K562 (cell line): ENCODE measurements at regions not wholly inside any gene's neighbourhood (a gene's known extent, or its start where the extent isn't known, plus 50 kb on each side); places are given as distances from the start of the nearest gene placed in this dataset.

Source experiments
- ATAC-seq: fragments of 200-7000 bp; cut with Tn5 transposase; 3 replicates; pipeline ENCODE4 v1.9.1; 2020; ENCODE audit warnings: moderate library complexity
- BruUV-seq: library from RNA; stranded (reverse); fragments of 400-500 nt; replicated peaks from 2 replicates; lab custom pipeline; 2021; lab: Mats Ljungman, UMichigan
- CTCF ChIA-PET: fragments of 300-600 bp; formaldehyde crosslinking; extraction: SDS; loops from one replicate; lab custom pipeline; 2021; ENCODE audit warnings: low intra/inter-chr PET ratio; lab: Yijun Ruan, JAX
- POLR2A ChIA-PET: fragments of 300-600, 350-650 bp; sonication (Branson Sonifier 250); formaldehyde crosslinking; extraction: SDS; loops from one replicate; lab custom pipeline; 2021; ENCODE audit warnings: antibody characterized with exemption, inconsistent platforms; lab: Yijun Ruan, JAX
- DNase-seq, 4 experiments: peaks; one replicate each; pipeline versions ENCODE4 v3.0.0 to v3.0.0-alpha.2; 2011 to 2018; ENCODE audit warnings: low spot score in 3 of 4, mixed read lengths in 3 of 4; ENCODE audit errors: extremely low read depth in 1 of 4
- FAIRE-seq: peaks from 2 replicates; lab custom pipeline; 2011; peaks lifted over from hg19 to GRCh38; lab: Jason Lieb, UNC
- H2AFZ ChIP-seq: 2 replicates; pipeline ENCODE4 v1.6.0; 2011; ENCODE audit warnings: low read depth, low read length, control low read depth, inconsistent platforms
- H3K27ac ChIP-seq: fragments of 200-600 bp; 3 replicates; pipeline ENCODE4 v1.8.0; 2011; ENCODE audit warnings: low read depth, mild to moderate bottlenecking, control low read depth, inconsistent platforms, low read length, moderate library complexity, mixed read lengths; ENCODE audit errors: extremely low read depth
- H3K27me3 ChIP-seq, 2 experiments: fragments of 300-600 bp in 1 of 2; 2 replicates in 1 of 2; 3 replicates in 1 of 2; pipeline versions ENCODE4 v1.6.0 to v1.8.0; 2011; ENCODE audit warnings: inconsistent platforms in 2 of 2, low read length in 2 of 2, mild to moderate bottlenecking in 1 of 2, mixed read lengths in 1 of 2, moderate library complexity in 1 of 2; ENCODE audit not compliant: control insufficient read depth in 2 of 2, insufficient read depth in 2 of 2
- H3K36me3 ChIP-seq: fragments of 300-600 bp; 3 replicates; pipeline ENCODE4 v1.8.0; 2011; ENCODE audit warnings: mild to moderate bottlenecking, low read length, inconsistent platforms; ENCODE audit not compliant: control insufficient read depth, insufficient read depth
- H3K4me1 ChIP-seq, 2 experiments: fragments of 200-600 bp in 1 of 2; replicated peaks in 1 of 2; 2 replicates in 1 of 2; 3 replicates in 1 of 2; pipeline versions ENCODE4 v1.5.1 to v1.8.0; 2011; ENCODE audit warnings: inconsistent platforms in 2 of 2, low read length in 2 of 2, mild to moderate bottlenecking in 1 of 2, mixed read lengths in 1 of 2, moderate library complexity in 1 of 2; ENCODE audit not compliant: control insufficient read depth in 2 of 2, insufficient read depth in 2 of 2
- H3K4me2 ChIP-seq: 2 replicates; pipeline ENCODE4 v1.6.1; 2011; ENCODE audit warnings: low read length, control low read depth, inconsistent platforms, mixed read lengths; ENCODE audit not compliant: insufficient read depth
- H3K4me3 ChIP-seq: fragments of 200-600 bp; sonication (generic), shearing (Covaris generic); 2 replicates; pipeline ENCODE4 v1.5.1; 2016; ENCODE audit warnings: control low read depth, inconsistent platforms
- H3K79me2 ChIP-seq: fragments of 200-600 bp; 3 replicates; pipeline ENCODE4 v1.8.0; 2011; ENCODE audit warnings: low read length, inconsistent platforms; ENCODE audit not compliant: control insufficient read depth, insufficient read depth
- H3K9ac ChIP-seq, 2 experiments: 2 replicates each; pipeline versions ENCODE4 v1.6.0 to v1.6.1; 2011; ENCODE audit warnings: low read depth in 2 of 2, low read length in 2 of 2, control low read depth in 1 of 2, inconsistent platforms in 1 of 2, mild to moderate bottlenecking in 1 of 2, mixed read lengths in 1 of 2; ENCODE audit not compliant: insufficient read depth in 1 of 2
- H3K9me1 ChIP-seq: one replicate; pipeline ENCODE4 v1.6.0; 2011; ENCODE audit warnings: inconsistent platforms, mild to moderate bottlenecking, low read length, moderate library complexity; ENCODE audit not compliant: control insufficient read depth, insufficient read depth
- H3K9me3 ChIP-seq: replicated peaks from 2 replicates; pipeline ENCODE4 v1.5.1; 2011; ENCODE audit warnings: low read depth, low read length, inconsistent platforms; ENCODE audit not compliant: control insufficient read depth, insufficient read depth
- H4K20me1 ChIP-seq: replicated peaks from 2 replicates; pipeline ENCODE4 v1.6.1; 2011; ENCODE audit warnings: low read length, inconsistent platforms, mixed read lengths; ENCODE audit not compliant: control insufficient read depth, insufficient read depth
- HBP1 ChIP-seq: fragments of 450-650 bp; formaldehyde crosslinking; IDR thresholded peaks from 2 replicates; pipeline ENCODE4 v1.4.0; 2022; ENCODE audit warnings: missing genetic modification characterization
- HMGN3 ChIP-seq: IDR thresholded peaks from 2 replicates; pipeline ENCODE4 v1.6.1; 2011; ENCODE audit warnings: borderline replicate concordance, low read depth, mild to moderate bottlenecking, mixed read lengths, low read length; ENCODE audit not compliant: insufficient read length; ENCODE audit errors: extremely low read depth
- KLF6 ChIP-seq: fragments of 250-450 bp; sonication (Bioruptor Pico); IDR thresholded peaks from 2 replicates; pipeline ENCODE4 v1.4.0; 2020; ENCODE audit warnings: mild to moderate bottlenecking, moderate library complexity, borderline replicate concordance
- MIER1 ChIP-seq: fragments of 450-650 bp; IDR thresholded peaks from 2 replicates; pipeline ENCODE4 v1.6.1; 2016; ENCODE audit warnings: antibody characterized with exemption, mild to moderate bottlenecking, low read depth
- RAD51 ChIP-seq: fragments of 450-650 bp; IDR thresholded peaks from 2 replicates; pipeline ENCODE4 v1.7.1; 2016; ENCODE audit warnings: low read depth, mild to moderate bottlenecking, borderline replicate concordance
- TBL1XR1 ChIP-seq, 2 experiments: IDR thresholded peaks; 2 replicates each; pipeline ENCODE4 v1.6.1; 2012; ENCODE audit warnings: improper control_type of control experiment in 2 of 2, low read length in 2 of 2, mild to moderate bottlenecking in 1 of 2
- ZBTB9 ChIP-seq: fragments of 450-650 bp; formaldehyde crosslinking; IDR thresholded peaks from 2 replicates; pipeline ENCODE4 v1.4.0; 2020; ENCODE audit warnings: mild to moderate bottlenecking, moderate library complexity
- ZFP91 ChIP-seq: sonication (generic); formaldehyde crosslinking; IDR thresholded peaks from 2 replicates; pipeline ENCODE4 v1.8.0; 2022; ENCODE audit warnings: mild to moderate bottlenecking, missing genetic modification reagents
- ZZZ3 ChIP-seq: fragments of 450-650 bp; IDR thresholded peaks from 2 replicates; pipeline ENCODE4 v1.6.1; 2016; ENCODE audit warnings: antibody characterized with exemption, mild to moderate bottlenecking, moderate library complexity
- WGBS: fragments of 100-300 bp; shearing (Covaris generic); methylation state at CpG from one replicate; pipeline ENCODE4 v1.1.6; 2016; ENCODE audit warnings: low coverage, mixed read lengths; ENCODE audit not compliant: insufficient coverage; ENCODE audit errors: missing lambda C conversion rate; 5-methylcytosine and 5-hydroxymethylcytosine counted together
- in situ Hi-C: fragments of 300-500 bp; cut with MboI; formaldehyde crosslinking; loops from 4 replicates; pipeline ENCODE4 v1.15.0; 2018; ENCODE audit warnings: inconsistent platforms, mixed read lengths
- intact Hi-C: fragments of 100-400 bp; cut with micrococcal nuclease; formaldehyde crosslinking; loops from 2 replicates; pipeline ENCODE4 v1.14.2; 2022

- TF ChIP-seq MIER1 (no peak), HBP1 (CRISPR knock-in tag) (no peak), TBL1XR1 (IDR thresholded peaks at IDR 0.05; ENCODE audit: low read length in 2 of 2) (no peak), ZBTB9 (CRISPR knock-in tag) (no peak), KLF6 (no peak)
Observed at GRCh38 chr11:123361110-123361509, 69.0 kb upstream of the GRAMD1B start (continued).

GRCh38 chr11:123360267-123360936 lies 69.7 kb upstream of the GRAMD1B start:
- CTCF ChIA-PET, result no interaction called here
- POLR2A ChIA-PET, result no interaction called here
- BruUV-seq, result no TSS peak

More at GRCh38 chr11:123360267-123360936, 69.7 kb upstream of the GRAMD1B start:
- H3K36me3 ChIP-seq, result no peaks in the 10 kb centered on the region
- H3K9me1 ChIP-seq, result no peaks in the 10 kb centered on the region
- DNase-seq (no peak), FAIRE-seq (no peak)
- H3K4me3 ChIP-seq, result no peak overlapping the region
- no peak overlapping the region for H2AFZ ChIP-seq
- peaks cover 4 to 31% of the 10 kb centered on the region in 2 experiments; a peak in 3 of 5 replicates for H3K27me3 ChIP-seq
- H4K20me1 ChIP-seq, result 0 out of 2 replicates have a peak, but pooled peaks cover 3% of the 10 kb centered on the region
- H3K9me3 ChIP-seq, result no peaks in the 10 kb centered on the region
- no peak overlapping the region for H3K9ac ChIP-seq
- intact Hi-C loops, result no loop called here
- H3K4me2 ChIP-seq, result no peak overlapping the region
- H3K79me2 ChIP-seq, result no peaks in the 10 kb centered on the region
- TF ChIP-seq RAD51 (no peak), HMGN3 (no peak), ZZZ3 (no peak), ZFP91 (CRISPR knock-in tag) (no peak)
- TF ChIP-seq, all 486 proteins: peak for 0
- H3K27ac ChIP-seq, result no peak overlapping the region
- in situ Hi-C loops, result no loop called here
- ATAC-seq, result no peak
- 0% methylated on average over 10 of the region's 10 CpGs for WGBS
- H3K4me1 ChIP-seq, result no peaks in the 10 kb centered on the region; a peak in 1 of 5 replicates
